DOHH2 (cell line): ENCODE measurements at regions not wholly inside any gene's neighbourhood (a gene's known extent, or its start where the extent isn't known, plus 50 kb on each side); places are given as distances from the start of the nearest gene placed in this dataset.

Experiments used
- H3F3A ChIP-seq: fragments of 200-600 bp; sonication (generic), shearing (Covaris generic); 2 replicates; pipeline ENCODE4 v1.6.0; 2016; ENCODE audit warnings: antibody characterized with exemption, mild to moderate bottlenecking; ENCODE audit not compliant: control insufficient read depth, insufficient read depth
- H3K27ac ChIP-seq: fragments of 200-600 bp; sonication (generic); 2 replicates; pipeline ENCODE4 v1.5.1; 2014; ENCODE audit warnings: low read depth, mild to moderate bottlenecking, low read length, moderate library complexity
- H3K27me3 ChIP-seq: fragments of 200-600 bp; sonication (generic); 2 replicates; pipeline ENCODE4 v1.6.1; 2014; ENCODE audit warnings: mild to moderate bottlenecking, low read length, mixed read lengths; ENCODE audit not compliant: control insufficient read depth
- H3K36me3 ChIP-seq: fragments of 200-600 bp; sonication (generic); 2 replicates; pipeline ENCODE4 v1.6.1; 2014; ENCODE audit warnings: mild to moderate bottlenecking, low read length, moderate library complexity, mixed read lengths; ENCODE audit not compliant: control insufficient read depth
- H3K4me1 ChIP-seq: fragments of 200-600 bp; sonication (generic); 2 replicates; pipeline ENCODE4 v1.6.1; 2014; ENCODE audit warnings: mild to moderate bottlenecking, low read length, mixed read lengths; ENCODE audit not compliant: control insufficient read depth
- H3K4me2 ChIP-seq: fragments of 200-600 bp; sonication (generic); 2 replicates; pipeline ENCODE4 v1.6.0; 2014; ENCODE audit warnings: mild to moderate bottlenecking, low read length, moderate library complexity
- H3K4me3 ChIP-seq: fragments of 200-600 bp; sonication (generic); 2 replicates; pipeline ENCODE4 v1.5.1; 2014; ENCODE audit warnings: mild to moderate bottlenecking, low read length, mixed read lengths
- H3K79me2 ChIP-seq: fragments of 200-600 bp; sonication (generic); 2 replicates; pipeline ENCODE4 v1.6.1; 2014; ENCODE audit warnings: mild to moderate bottlenecking, low read length, mixed read lengths; ENCODE audit not compliant: control insufficient read depth
- H3K9me2 ChIP-seq: fragments of 200-600 bp; sonication (generic); replicated peaks from 2 replicates; pipeline ENCODE4 v1.6.1; 2014; ENCODE audit warnings: mild to moderate bottlenecking, low read length, mixed read lengths; ENCODE audit not compliant: control insufficient read depth
- H3K9me3 ChIP-seq: fragments of 200-600 bp; sonication (generic); 2 replicates; pipeline ENCODE4 v1.6.1; 2014; ENCODE audit warnings: antibody characterized with exemption, low read length, mixed read lengths; ENCODE audit not compliant: control insufficient read depth, insufficient read depth
- H4K20me1 ChIP-seq: fragments of 200-600 bp; sonication (generic); 2 replicates; pipeline ENCODE4 v1.6.0; 2014; ENCODE audit warnings: low read depth, mild to moderate bottlenecking, antibody characterized with exemption, low read length, moderate library complexity; ENCODE audit not compliant: control insufficient read depth, insufficient read depth
- EZH2phosphoT487 ChIP-seq: fragments of 200-600 bp; sonication (generic); IDR thresholded peaks from 2 replicates; pipeline ENCODE4 v1.6.1; 2017; ENCODE audit warnings: borderline replicate concordance, mild to moderate bottlenecking, antibody characterized with exemption, low read length, moderate library complexity, mixed read lengths
- TF ChIP-seq, protein P1 (sequence below): fragments of 200-600 bp; sonication (generic); IDR thresholded peaks from one replicate; pipeline ENCODE4 v1.5.1; 2014; ENCODE audit warnings: antibody characterized with exemption, mild to moderate bottlenecking, low read depth, low read length; ENCODE audit not compliant: poor library complexity, severe bottlenecking

DNA sequence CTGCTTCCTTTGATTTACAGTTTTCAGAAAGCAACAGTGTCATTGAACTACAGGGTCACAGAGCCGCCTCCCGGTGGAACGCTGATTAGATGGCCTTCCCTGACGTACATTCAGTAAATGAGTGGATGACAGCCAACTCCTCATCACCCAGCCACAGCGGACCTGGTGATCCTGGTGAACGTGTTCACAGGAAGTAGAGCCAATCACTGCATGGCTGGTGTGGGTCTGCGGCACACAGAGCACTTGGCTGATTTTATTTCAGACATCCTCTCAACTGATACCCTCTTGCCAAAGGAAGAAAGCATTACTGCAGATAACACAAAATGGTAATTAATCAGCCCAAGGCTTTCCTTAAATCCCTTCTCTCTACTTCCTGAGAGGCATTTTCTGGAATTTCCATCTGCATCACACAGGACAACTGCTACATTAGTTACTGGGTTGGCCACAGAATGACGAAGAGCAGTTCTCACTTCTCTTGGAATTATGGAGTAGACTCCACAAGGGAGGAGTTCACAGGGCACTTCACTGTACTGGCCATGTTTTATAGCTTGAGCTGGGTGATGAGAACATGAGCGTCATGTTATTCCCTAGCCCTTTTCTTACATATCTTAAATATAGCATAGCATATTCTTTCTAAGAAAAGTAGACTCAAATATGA lies 84.0 kb upstream of the SLC7A1 start:
- H3K27me3 ChIP-seq = peaks cover 10% of the 10 kb centered on the region
- H3F3A ChIP-seq = no peaks in the 10 kb centered on the region
- H3K9me3 ChIP-seq = no peaks in the 10 kb centered on the region
- H3K4me3 ChIP-seq = no peak overlapping the region
- H3K4me1 ChIP-seq = no peaks in the 10 kb centered on the region
- no peak overlapping the region for H3K4me2 ChIP-seq
- no peaks in the 10 kb centered on the region for H3K36me3 ChIP-seq
- TF ChIP-seq, protein P1, sequence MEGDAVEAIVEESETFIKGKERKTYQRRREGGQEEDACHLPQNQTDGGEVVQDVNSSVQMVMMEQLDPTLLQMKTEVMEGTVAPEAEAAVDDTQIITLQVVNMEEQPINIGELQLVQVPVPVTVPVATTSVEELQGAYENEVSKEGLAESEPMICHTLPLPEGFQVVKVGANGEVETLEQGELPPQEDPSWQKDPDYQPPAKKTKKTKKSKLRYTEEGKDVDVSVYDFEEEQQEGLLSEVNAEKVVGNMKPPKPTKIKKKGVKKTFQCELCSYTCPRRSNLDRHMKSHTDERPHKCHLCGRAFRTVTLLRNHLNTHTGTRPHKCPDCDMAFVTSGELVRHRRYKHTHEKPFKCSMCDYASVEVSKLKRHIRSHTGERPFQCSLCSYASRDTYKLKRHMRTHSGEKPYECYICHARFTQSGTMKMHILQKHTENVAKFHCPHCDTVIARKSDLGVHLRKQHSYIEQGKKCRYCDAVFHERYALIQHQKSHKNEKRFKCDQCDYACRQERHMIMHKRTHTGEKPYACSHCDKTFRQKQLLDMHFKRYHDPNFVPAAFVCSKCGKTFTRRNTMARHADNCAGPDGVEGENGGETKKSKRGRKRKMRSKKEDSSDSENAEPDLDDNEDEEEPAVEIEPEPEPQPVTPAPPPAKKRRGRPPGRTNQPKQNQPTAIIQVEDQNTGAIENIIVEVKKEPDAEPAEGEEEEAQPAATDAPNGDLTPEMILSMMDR = no peak
- TF ChIP-seq EZH2phosphoT487 = no peak
- no peaks in the 10 kb centered on the region for H4K20me1 ChIP-seq
- no peaks in the 10 kb centered on the region for H3K79me2 ChIP-seq
- H3K27ac ChIP-seq = no peak overlapping the region
- H3K9me2 ChIP-seq = no peaks in the 10 kb centered on the region

- H4K20me1 ChIP-seq = no peaks in the 10 kb centered on the region
- no peaks in the 10 kb centered on the region for H3K79me2 ChIP-seq
- no peak overlapping the region for H3K4me3 ChIP-seq
- no peaks in the 10 kb centered on the region for H3K36me3 ChIP-seq
- TF ChIP-seq, protein P1 = no peak
- no peak for TF ChIP-seq EZH2phosphoT487
- H3K9me2 ChIP-seq = no peaks in the 10 kb centered on the region
- H3K4me2 ChIP-seq = no peak overlapping the region
- H3F3A ChIP-seq = no peaks in the 10 kb centered on the region
- H3K4me1 ChIP-seq = no peaks in the 10 kb centered on the region
- H3K27me3 ChIP-seq = peaks cover 2% of the 10 kb centered on the region
- no peak overlapping the region for H3K27ac ChIP-seq
- H3K9me3 ChIP-seq = no peaks in the 10 kb centered on the region
Measured at GRCh38 chr13:29677627-29678026, 82.1 kb upstream of the SLC7A1 start.

GRCh38 chr13:29676941-29677452 lies 81.5 kb upstream of the SLC7A1 start:
- Histone ChIP-seq H3K9me2 (no peaks in the 10 kb centered on the region), H3K4me2 (no peak overlapping the region), H3K27ac (no peak overlapping the region), H3K27me3 (no peaks in the 10 kb centered on the region; the same call in 1 of the 2 replicates), H3K79me2 (no peaks in the 10 kb centered on the region), H3K4me3 (no peak overlapping the region), H3K4me1 (no peaks in the 10 kb centered on the region), H3F3A (no peaks in the 10 kb centered on the region), H3K36me3 (no peaks in the 10 kb centered on the region), H3K9me3 (no peaks in the 10 kb centered on the region), H4K20me1 (no peaks in the 10 kb centered on the region)
- TF ChIP-seq, protein P1 = no peak
- no peak for TF ChIP-seq EZH2phosphoT487
